ENCODE measurements at regions not wholly inside any gene's neighbourhood (a gene's known extent, or its start where the extent isn't known, plus 50 kb on each side); places are given as distances from the start of the nearest gene placed in this dataset.

DNA sequence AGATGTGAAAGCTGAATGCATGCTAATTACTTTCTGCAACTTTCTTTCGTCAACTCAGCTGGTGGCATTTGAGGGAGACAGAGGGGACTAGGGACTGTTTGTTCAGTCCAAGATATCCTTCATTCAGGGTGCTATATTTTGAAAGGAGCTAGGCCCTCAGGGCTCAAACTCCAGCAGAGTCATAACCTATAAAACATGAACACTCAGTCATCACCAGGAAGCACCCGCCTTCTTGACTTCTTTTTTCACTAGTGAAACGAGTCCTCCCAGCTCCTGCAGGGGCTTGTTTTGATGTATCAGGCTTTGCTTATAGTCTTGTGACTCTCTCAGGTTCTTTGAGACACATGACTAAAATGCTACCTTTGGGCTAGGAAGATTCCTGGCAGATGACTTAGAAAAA lies 230.6 kb downstream of the PCDH7 start:
- DNase-seq (ENCODE audit: low spot score), result peak; percentile 80
- WGBS, result 42% methylated on average over 3 of the region's 3 CpGs
- Histone ChIP-seq H3K4me3 (no peak overlapping the region), H3K36me3 (no peaks in the 10 kb centered on the region), H3K27ac (no peak overlapping the region), H3K4me1 (replicated peaks) (no peaks in the 10 kb centered on the region), H3K27me3 (replicated peaks; ENCODE audit: insufficient read depth) (no peaks in the 10 kb centered on the region), H3K9me3 (no peaks in the 10 kb centered on the region)
- intact Hi-C loops (cut with DNase I), result no loop called here
- TF ChIP-seq POLR2AphosphoS5 (IDR thresholded peaks at IDR 0.05) (peak; percentile 68), POLR2A (IDR thresholded peaks at IDR 0.05) (no peak), CTCF (IDR thresholded peaks at IDR 0.05) (peak in 1 of 4 experiments; percentile 32)

DNA sequence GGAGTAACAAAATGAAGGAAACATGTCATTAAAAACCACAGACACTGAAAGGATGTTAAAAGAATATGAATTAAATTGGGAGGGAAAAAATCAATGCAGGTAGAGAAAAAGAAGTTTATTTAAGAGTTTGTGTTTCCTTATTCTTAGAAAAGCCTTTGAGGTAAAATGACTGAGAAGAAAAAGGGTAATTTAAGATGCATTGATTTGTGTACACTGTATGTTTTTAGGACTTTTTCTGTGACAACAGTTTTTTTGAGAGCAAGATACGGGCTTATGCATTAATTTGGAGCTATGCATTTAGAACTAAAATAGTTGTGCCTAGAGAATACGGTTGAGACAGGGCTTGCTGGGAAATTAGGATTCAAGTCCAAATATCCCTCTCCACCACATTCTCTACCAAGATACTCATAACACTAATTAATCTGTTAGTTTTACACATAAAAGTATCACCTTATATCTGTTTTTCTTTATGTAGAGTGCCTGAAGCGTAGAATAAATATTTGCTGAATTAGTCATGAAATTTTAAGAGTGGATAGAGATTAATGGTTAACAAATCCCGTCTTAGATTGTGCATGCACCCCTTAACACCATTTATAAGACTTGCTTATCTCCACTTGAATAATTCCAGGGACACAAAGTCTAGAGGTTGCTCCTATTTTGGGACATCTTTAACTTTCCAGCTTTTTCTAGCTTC lies 232.5 kb downstream of the PCDH7 start:
- TF ChIP-seq CTCF (IDR thresholded peaks at IDR 0.05), result no peak
- no peak for TF ChIP-seq POLR2A (IDR thresholded peaks at IDR 0.05)
- TF ChIP-seq POLR2AphosphoS5 (IDR thresholded peaks at IDR 0.05), result no peak
- Histone ChIP-seq H3K9me3 (no peaks in the 10 kb centered on the region), H3K4me3 (no peak overlapping the region), H3K36me3 (no peaks in the 10 kb centered on the region), H3K27me3 (replicated peaks; ENCODE audit: insufficient read depth) (no peaks in the 10 kb centered on the region), H3K27ac (no peak overlapping the region), H3K4me1 (replicated peaks) (no peaks in the 10 kb centered on the region)
- intact Hi-C loops (cut with DNase I), result no loop called here
- DNase-seq (ENCODE audit: low spot score), result no peak
- WGBS, result 86% methylated on average over 4 of the region's 4 CpGs

DNA sequence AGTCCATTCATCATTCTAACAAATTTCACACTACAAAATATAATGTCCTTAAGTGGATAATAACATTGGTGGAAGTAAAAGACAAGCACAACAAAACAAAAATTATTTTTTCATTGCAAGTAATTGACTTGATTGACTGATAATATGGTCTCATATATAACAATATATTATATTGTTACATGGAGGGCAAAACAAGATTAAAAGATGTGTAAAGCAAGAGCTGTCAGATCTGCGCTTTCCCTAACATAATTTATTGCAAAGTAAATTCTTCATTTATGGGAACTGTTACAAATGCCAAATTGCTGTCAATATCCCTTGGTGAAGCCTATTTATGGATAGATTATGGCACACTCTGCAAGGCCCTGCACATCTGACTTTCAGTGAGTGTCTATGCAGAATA lies 233.6 kb downstream of the PCDH7 start:
- Histone ChIP-seq H3K9me3 (no peaks in the 10 kb centered on the region), H3K4me1 (replicated peaks) (no peaks in the 10 kb centered on the region), H3K36me3 (no peaks in the 10 kb centered on the region), H3K4me3 (no peak overlapping the region), H3K27me3 (replicated peaks; ENCODE audit: insufficient read depth) (no peaks in the 10 kb centered on the region), H3K27ac (no peak overlapping the region)
- no peak for DNase-seq (ENCODE audit: low spot score)
- intact Hi-C loops (cut with DNase I), result no loop called here
- TF ChIP-seq POLR2A (IDR thresholded peaks at IDR 0.05) (no peak), CTCF (IDR thresholded peaks at IDR 0.05) (no peak), POLR2AphosphoS5 (IDR thresholded peaks at IDR 0.05) (no peak)
- 85% methylated on average over 1 of the region's 1 CpG for WGBS

DNA sequence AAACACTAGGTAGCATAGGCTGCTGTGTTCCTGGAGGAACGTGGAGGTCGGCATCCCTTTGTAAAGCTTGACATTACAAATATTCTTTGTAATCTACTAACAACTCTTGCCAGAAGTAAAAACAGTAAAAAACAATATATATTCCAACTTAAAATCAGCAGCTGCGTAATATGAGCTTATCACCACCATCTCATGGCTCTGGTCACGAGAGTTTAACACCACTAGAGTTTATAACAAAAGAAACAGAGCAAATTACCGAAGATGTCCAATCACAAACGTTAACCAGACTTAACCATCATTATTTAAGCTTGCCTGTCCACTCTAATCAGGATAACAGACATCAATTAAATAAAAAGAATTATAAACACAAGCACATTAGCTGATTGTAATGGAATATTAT lies 236.7 kb downstream of the PCDH7 start:
- no peak for DNase-seq (ENCODE audit: low spot score)
- Histone ChIP-seq H3K27me3 (replicated peaks; ENCODE audit: insufficient read depth) (no peaks in the 10 kb centered on the region), H3K9me3 (no peaks in the 10 kb centered on the region), H3K27ac (no peak overlapping the region), H3K4me1 (replicated peaks) (no peaks in the 10 kb centered on the region), H3K4me3 (no peak overlapping the region), H3K36me3 (no peaks in the 10 kb centered on the region)
- 74% methylated on average over 6 of the region's 6 CpGs for WGBS
- intact Hi-C loops (cut with DNase I), result no loop called here
- TF ChIP-seq POLR2AphosphoS5 (IDR thresholded peaks at IDR 0.05), result no peak

GRCh38 chr4:30957706-30958105 lies 237.5 kb downstream of the PCDH7 start:
- 72% methylated on average over 4 of the region's 4 CpGs for WGBS
- no peaks in the 10 kb centered on the region for H3K27me3 ChIP-seq (replicated peaks; ENCODE audit: insufficient read depth)
- TF ChIP-seq POLR2AphosphoS5 (IDR thresholded peaks at IDR 0.05) (no peak), POLR2A (IDR thresholded peaks at IDR 0.05) (no peak), CTCF (IDR thresholded peaks at IDR 0.05) (no peak)
- H3K36me3 ChIP-seq, result no peaks in the 10 kb centered on the region
- H3K27ac ChIP-seq, result no peak overlapping the region
- no peak overlapping the region for H3K4me3 ChIP-seq
- H3K4me1 ChIP-seq (replicated peaks), result no peaks in the 10 kb centered on the region
- intact Hi-C loops (cut with DNase I), result no loop called here
- no peak for DNase-seq (ENCODE audit: low spot score)
- no peaks in the 10 kb centered on the region for H3K9me3 ChIP-seq
